PC-3 (cell line): ENCODE measurements at regions not wholly inside any gene's neighbourhood (a gene's known extent, or its start where the extent isn't known, plus 50 kb on each side); places are given as distances from the start of the nearest gene placed in this dataset.

Experiments
- EZH2 ChIP-seq: fragments of 300-600 bp; sonication (generic); IDR thresholded peaks from one replicate; pipeline ENCODE4 v1.6.1; 2017; ENCODE audit warnings: antibody characterized with exemption, mild to moderate bottlenecking, low read length; ENCODE audit not compliant: unreplicated experiment
- EZH2phosphoT487 ChIP-seq: fragments of 300-600 bp; sonication (generic); IDR thresholded peaks from 2 replicates; pipeline ENCODE4 v1.6.1; 2018; ENCODE audit warnings: mild to moderate bottlenecking, antibody characterized with exemption, low read length, borderline replicate concordance
- TF ChIP-seq, protein P1 (sequence below): fragments of 300-600 bp; sonication (generic); conservative IDR thresholded peaks from 2 replicates; pipeline ENCODE4 v1.5.1; 2017; ENCODE audit warnings: antibody characterized with exemption, low read depth, mild to moderate bottlenecking, low read length

- TF ChIP-seq, protein P1, sequence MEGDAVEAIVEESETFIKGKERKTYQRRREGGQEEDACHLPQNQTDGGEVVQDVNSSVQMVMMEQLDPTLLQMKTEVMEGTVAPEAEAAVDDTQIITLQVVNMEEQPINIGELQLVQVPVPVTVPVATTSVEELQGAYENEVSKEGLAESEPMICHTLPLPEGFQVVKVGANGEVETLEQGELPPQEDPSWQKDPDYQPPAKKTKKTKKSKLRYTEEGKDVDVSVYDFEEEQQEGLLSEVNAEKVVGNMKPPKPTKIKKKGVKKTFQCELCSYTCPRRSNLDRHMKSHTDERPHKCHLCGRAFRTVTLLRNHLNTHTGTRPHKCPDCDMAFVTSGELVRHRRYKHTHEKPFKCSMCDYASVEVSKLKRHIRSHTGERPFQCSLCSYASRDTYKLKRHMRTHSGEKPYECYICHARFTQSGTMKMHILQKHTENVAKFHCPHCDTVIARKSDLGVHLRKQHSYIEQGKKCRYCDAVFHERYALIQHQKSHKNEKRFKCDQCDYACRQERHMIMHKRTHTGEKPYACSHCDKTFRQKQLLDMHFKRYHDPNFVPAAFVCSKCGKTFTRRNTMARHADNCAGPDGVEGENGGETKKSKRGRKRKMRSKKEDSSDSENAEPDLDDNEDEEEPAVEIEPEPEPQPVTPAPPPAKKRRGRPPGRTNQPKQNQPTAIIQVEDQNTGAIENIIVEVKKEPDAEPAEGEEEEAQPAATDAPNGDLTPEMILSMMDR, result no peak
- TF ChIP-seq EZH2 (no peak), EZH2phosphoT487 (no peak)
Observed at GRCh38 chr4:108400309-108400708, 220.1 kb upstream of the RPL34 start.
